ENCODE measurements at regions not wholly inside any gene's neighbourhood (a gene's known extent, or its start where the extent isn't known, plus 50 kb on each side); places are given as distances from the start of the nearest gene placed in this dataset.

DNA sequence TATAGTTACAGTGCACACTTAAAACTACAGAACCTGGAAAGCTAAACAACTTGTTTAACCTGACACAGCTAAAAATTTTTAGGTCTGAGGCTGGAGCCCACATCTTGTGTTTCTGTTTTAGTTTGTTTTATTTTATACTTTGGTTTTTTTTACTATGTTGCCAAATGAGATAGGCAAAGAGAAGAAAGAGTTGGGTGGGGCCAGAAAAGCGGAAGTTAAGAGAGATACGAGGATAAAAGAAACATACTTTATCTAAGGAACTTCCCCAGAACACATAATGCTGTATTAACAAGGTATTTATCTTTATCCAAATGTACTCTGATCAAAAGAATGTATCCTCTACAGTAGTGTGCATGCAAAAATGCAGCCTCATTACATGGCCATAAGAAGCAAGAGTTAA, 1145.7 kb downstream of the EPHA3 start:
- FAIRE-seq, result no peak

DNA sequence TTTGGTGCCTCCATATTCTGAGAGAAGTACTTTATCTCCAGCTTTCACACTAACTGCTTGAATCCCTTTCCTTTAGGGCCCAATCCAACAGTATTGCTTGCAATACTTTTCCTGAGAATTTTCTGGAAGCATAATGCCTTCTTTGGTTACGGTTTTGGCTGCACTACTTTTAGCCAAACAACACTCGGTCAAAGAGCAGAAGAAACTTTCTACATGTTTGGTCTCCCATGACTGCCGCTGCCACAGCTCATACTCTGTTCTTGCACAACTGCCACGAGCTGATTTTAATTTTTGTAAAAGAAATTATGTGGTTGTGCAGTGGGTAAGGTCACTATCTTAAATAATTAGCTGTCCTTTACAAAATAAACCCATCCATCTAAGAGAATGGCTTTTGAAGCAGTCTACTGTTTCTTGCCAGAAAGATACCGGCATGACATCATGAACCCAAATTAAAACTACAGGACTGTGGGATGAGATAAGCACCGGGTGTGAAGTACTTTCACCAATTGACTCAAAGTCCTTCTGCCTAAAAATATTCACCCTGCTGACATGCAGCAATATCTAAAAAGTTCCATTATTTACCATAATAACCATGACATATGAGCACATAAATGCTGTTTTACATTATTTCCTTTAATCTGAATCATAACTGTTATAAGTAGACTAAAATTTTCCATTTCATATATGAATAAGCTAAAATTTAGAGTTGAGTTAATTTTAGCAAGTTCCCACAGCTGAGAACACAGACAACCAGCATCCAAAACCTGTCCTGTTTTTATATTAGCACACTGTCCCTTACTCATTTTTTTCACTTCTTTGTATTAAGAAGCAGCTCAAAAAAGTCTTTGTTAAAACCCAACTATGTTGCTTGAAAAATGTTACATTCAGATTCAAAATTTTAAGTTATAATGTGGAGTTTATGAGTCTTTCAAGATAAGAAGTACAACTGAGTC, 1154.3 kb downstream of the EPHA3 start:
- no peak for FAIRE-seq

All from colon (tissue), 2 donors.